ENCODE measurements at regions not wholly inside any gene's neighbourhood (a gene's known extent, or its start where the extent isn't known, plus 50 kb on each side); places are given as distances from the start of the nearest gene placed in this dataset.

- intact Hi-C loops (cut with DNase I, micrococcal nuclease), result no loop called here
- CTCF ChIA-PET, result no interaction called here
Measured at GRCh38 chr1:190019717-190020116, 457.9 kb downstream of the BRINP3 start.

GRCh38 chr1:190022709-190023108 lies 455.0 kb downstream of the BRINP3 start:
- H3K9me3 ChIP-seq (ENCODE audit: control insufficient read depth in 1 of 2, insufficient read depth in 1 of 2, low read length in 2 of 2), result peaks cover 0 to 12% of the 10 kb centered on the region in 2 experiments
- POLR2A ChIA-PET, result no interaction called here
- no peak overlapping the region for H3K4me3 ChIP-seq (ENCODE audit: low read length)
- DNase-seq (no peak), ATAC-seq (ENCODE audit: poor library complexity) (no peak)
- no peaks in the 10 kb centered on the region for H3K4me1 ChIP-seq (ENCODE audit: insufficient read depth, low read length)
- intact Hi-C loops (cut with DNase I, micrococcal nuclease), result no loop called here
- Mint-ChIP-seq H3K36me3 (ENCODE audit: low read depth) (no peaks in the 10 kb centered on the region), H3K9me3 (peaks cover 7% of the 10 kb centered on the region), H3K4me3 (no peak overlapping the region), H3K27me3 (no peaks in the 10 kb centered on the region), H3K27ac (no peak overlapping the region), H3K4me1 (ENCODE audit: low read depth) (no peaks in the 10 kb centered on the region)
- CTCF ChIA-PET, result no interaction called here
- H3K27me3 ChIP-seq (ENCODE audit: control insufficient read depth in 1 of 2, insufficient read depth in 2 of 2, low read length in 2 of 2), result no peaks in the 10 kb centered on the region
- no peak for TF ChIP-seq CTCF (IDR thresholded peaks at IDR 0.05)
- H3K27ac ChIP-seq (ENCODE audit: low read depth in 1 of 2, low read length in 2 of 2), result no peak overlapping the region
- H3K36me3 ChIP-seq (ENCODE audit: insufficient read depth, low read length), result no peaks in the 10 kb centered on the region

More at GRCh38 chr1:190019717-190020116, 457.9 kb downstream of the BRINP3 start:
- Mint-ChIP-seq H3K36me3 (ENCODE audit: low read depth) (no peaks in the 10 kb centered on the region), H3K27ac (no peak overlapping the region), H3K27me3 (no peaks in the 10 kb centered on the region), H3K4me3 (no peak overlapping the region), H3K9me3 (peaks cover 7% of the 10 kb centered on the region), H3K4me1 (ENCODE audit: low read depth) (no peaks in the 10 kb centered on the region)
- POLR2A ChIA-PET, result no interaction called here
- Histone ChIP-seq H3K9me3 (ENCODE audit: control insufficient read depth in 1 of 2, insufficient read depth in 1 of 2, low read length in 2 of 2) (peaks cover 0 to 6% of the 10 kb centered on the region in 2 experiments), H3K4me3 (ENCODE audit: low read length) (no peak overlapping the region), H3K27me3 (ENCODE audit: control insufficient read depth in 1 of 2, insufficient read depth in 2 of 2, low read length in 2 of 2) (no peaks in the 10 kb centered on the region), H3K27ac (ENCODE audit: low read depth in 1 of 2, low read length in 2 of 2) (no peak overlapping the region), H3K4me1 (ENCODE audit: insufficient read depth, low read length) (no peaks in the 10 kb centered on the region), H3K36me3 (ENCODE audit: insufficient read depth, low read length) (no peaks in the 10 kb centered on the region)
- ATAC-seq (ENCODE audit: poor library complexity) (no peak), DNase-seq (no peak)
- TF ChIP-seq CTCF (IDR thresholded peaks at IDR 0.05), result no peak

- H3K27ac ChIP-seq (ENCODE audit: low read depth in 1 of 2, low read length in 2 of 2), result no peak overlapping the region
- no peaks in the 10 kb centered on the region for H3K4me1 ChIP-seq (ENCODE audit: insufficient read depth, low read length)
- Mint-ChIP-seq H3K4me1 (ENCODE audit: low read depth) (no peaks in the 10 kb centered on the region), H3K27me3 (no peaks in the 10 kb centered on the region), H3K36me3 (ENCODE audit: low read depth) (no peaks in the 10 kb centered on the region), H3K27ac (no peak overlapping the region), H3K4me3 (no peak overlapping the region), H3K9me3 (peaks cover 8% of the 10 kb centered on the region)
- peaks cover 0 to 7% of the 10 kb centered on the region in 2 experiments for H3K9me3 ChIP-seq (ENCODE audit: control insufficient read depth in 1 of 2, insufficient read depth in 1 of 2, low read length in 2 of 2)
- H3K36me3 ChIP-seq (ENCODE audit: insufficient read depth, low read length), result no peaks in the 10 kb centered on the region
- intact Hi-C loops (cut with DNase I, micrococcal nuclease), result no loop called here
- ChIA-PET POLR2A (no interaction called here), CTCF (no interaction called here)
- TF ChIP-seq CTCF (IDR thresholded peaks at IDR 0.05), result no peak
- H3K27me3 ChIP-seq (ENCODE audit: control insufficient read depth in 1 of 2, insufficient read depth in 2 of 2, low read length in 2 of 2), result no peaks in the 10 kb centered on the region
- ATAC-seq (ENCODE audit: poor library complexity), result no peak
- no peak overlapping the region for H3K4me3 ChIP-seq (ENCODE audit: low read length)
- DNase-seq, result no peak
Measured at GRCh38 chr1:190029441-190029840, 448.2 kb downstream of the BRINP3 start.
